Vagina (tissue), 2 donors: ENCODE measurements at regions not wholly inside any gene's neighbourhood (a gene's known extent, or its start where the extent isn't known, plus 50 kb on each side); places are given as distances from the start of the nearest gene placed in this dataset.
"Not testable (repeated sequence)": the region's sequence is repeated elsewhere in the genome, so short reads cannot be mapped to it uniquely, and the experiment has no call there.

ENCODE experiments used
- DNase-seq, 2 donors: peaks; one replicate each; pipeline ENCODE4 v3.0.0-alpha.2; 2017; ENCODE audit errors: extremely low spot score in 2 of 2
- H3K27ac ChIP-seq: fragments of 200-600 bp; sonication (generic); one replicate; pipeline ENCODE4 v1.5.1; 2019
- H3K27me3 ChIP-seq: fragments of 200-600 bp; sonication (generic); one replicate; pipeline ENCODE4 v1.5.1; 2019
- H3K36me3 ChIP-seq, 2 donors: fragments of 200-600 bp; sonication (generic); one replicate each; pipeline ENCODE4 v1.5.1; 2017 to 2019
- H3K4me1 ChIP-seq: fragments of 200-600 bp; sonication (generic); one replicate; pipeline ENCODE4 v1.5.1; 2019
- H3K4me3 ChIP-seq, 2 donors: fragments of 200-600 bp; sonication (generic); 1 replicate in 1 of 2; 2 replicates in 1 of 2; pipeline ENCODE4 v1.5.1; 2016 to 2019
- H3K9me3 ChIP-seq: fragments of 200-600 bp; sonication (generic); one replicate; pipeline ENCODE4 v1.5.1; 2019
- POLR2A ChIP-seq, 2 donors: fragments of 450-650 bp; IDR thresholded peaks; one replicate each; pipeline ENCODE4 v1.6.1; 2017; ENCODE audit warnings: antibody characterized with exemption in 2 of 2, mild to moderate bottlenecking in 2 of 2, moderate library complexity in 2 of 2
- POLR2AphosphoS5 ChIP-seq, 2 donors: sonication (generic); formaldehyde crosslinking; IDR thresholded peaks; one replicate each; pipeline ENCODE4 v1.9.0; 2017; ENCODE audit warnings: antibody characterized with exemption in 2 of 2, mild to moderate bottlenecking in 2 of 2, low read depth in 1 of 2; ENCODE audit not compliant: insufficient read depth in 1 of 2
- intact Hi-C: fragments of 100-400 bp; cut with DNase I; formaldehyde crosslinking; loops from one replicate; pipeline ENCODE4 v1.15.1; 2023
- TF ChIP-seq, protein P1 (sequence below), 3 experiments: fragments of 450-650 bp in 2 of 3; fragments of 200-600 bp in 1 of 3; sonication (generic) in 1 of 3; IDR thresholded peaks; one replicate each; pipeline ENCODE4 v1.5.1; 2017 to 2019; ENCODE audit warnings: antibody characterized with exemption in 3 of 3, mild to moderate bottlenecking in 2 of 3, moderate library complexity in 2 of 3

DNA sequence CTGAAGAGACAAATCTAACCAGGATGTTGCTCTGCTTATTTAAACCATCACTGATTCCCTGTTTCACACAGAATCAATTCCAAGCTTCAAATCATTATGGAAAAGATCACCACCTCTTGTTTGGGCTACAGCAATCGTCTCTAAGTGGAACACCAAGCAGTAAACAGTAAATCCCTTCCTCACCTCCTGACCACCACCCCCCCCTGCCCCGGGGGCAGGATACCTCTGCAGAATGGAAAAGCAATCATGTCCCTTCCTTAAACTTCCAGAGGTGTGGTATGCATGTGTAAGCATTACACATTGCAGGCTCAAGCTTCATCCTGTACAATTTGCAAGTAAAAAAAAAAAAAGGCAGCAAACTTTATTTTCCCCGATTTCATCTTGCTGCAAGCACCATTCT lies 373.8 kb downstream of the NPIPA8 start:
- Histone ChIP-seq H3K27ac (no peak overlapping the region), H3K9me3 (no peaks in the 10 kb centered on the region), H3K36me3 (no peaks in the 10 kb centered on the region), H3K4me3 (no peak overlapping the region), H3K27me3 (no peaks in the 10 kb centered on the region), H3K4me1 (no peaks in the 10 kb centered on the region)
- DNase-seq, result no peak
- TF ChIP-seq POLR2AphosphoS5 (IDR thresholded peaks at IDR 0.05; ENCODE audit: insufficient read depth in 1 of 2, low read depth in 1 of 2) (no peak), POLR2A (IDR thresholded peaks at IDR 0.05) (no peak)
- TF ChIP-seq, protein P1, sequence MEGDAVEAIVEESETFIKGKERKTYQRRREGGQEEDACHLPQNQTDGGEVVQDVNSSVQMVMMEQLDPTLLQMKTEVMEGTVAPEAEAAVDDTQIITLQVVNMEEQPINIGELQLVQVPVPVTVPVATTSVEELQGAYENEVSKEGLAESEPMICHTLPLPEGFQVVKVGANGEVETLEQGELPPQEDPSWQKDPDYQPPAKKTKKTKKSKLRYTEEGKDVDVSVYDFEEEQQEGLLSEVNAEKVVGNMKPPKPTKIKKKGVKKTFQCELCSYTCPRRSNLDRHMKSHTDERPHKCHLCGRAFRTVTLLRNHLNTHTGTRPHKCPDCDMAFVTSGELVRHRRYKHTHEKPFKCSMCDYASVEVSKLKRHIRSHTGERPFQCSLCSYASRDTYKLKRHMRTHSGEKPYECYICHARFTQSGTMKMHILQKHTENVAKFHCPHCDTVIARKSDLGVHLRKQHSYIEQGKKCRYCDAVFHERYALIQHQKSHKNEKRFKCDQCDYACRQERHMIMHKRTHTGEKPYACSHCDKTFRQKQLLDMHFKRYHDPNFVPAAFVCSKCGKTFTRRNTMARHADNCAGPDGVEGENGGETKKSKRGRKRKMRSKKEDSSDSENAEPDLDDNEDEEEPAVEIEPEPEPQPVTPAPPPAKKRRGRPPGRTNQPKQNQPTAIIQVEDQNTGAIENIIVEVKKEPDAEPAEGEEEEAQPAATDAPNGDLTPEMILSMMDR (IDR thresholded peaks at IDR 0.05), result no peak
- intact Hi-C loops, result no loop called here

DNA sequence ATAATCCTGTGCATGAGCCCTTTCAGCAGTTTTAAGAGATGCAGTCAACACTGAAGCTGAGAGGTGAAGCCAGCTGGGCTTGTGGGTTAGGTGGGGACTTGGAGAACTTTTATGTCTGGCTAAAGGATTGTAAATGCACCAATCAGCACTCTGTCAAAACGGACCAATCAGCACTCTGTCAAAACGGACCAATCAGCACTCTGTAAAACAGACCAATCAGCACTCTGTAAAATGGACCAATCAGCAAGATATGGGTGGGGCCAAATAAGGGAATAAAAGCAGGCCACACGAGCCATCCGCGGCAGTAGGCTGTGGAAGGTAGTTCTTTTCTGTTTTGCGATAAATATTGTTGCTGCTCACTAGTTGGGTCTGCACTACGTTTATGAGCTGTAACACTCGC lies 374.7 kb downstream of the NPIPA8 start:
- DNase-seq, H3K4me3 ChIP-seq, H3K4me1 ChIP-seq, H3K9me3 ChIP-seq, intact Hi-C loops, H3K27me3 ChIP-seq, H3K27ac ChIP-seq, H3K36me3 ChIP-seq: not testable (repeated sequence)

DNA sequence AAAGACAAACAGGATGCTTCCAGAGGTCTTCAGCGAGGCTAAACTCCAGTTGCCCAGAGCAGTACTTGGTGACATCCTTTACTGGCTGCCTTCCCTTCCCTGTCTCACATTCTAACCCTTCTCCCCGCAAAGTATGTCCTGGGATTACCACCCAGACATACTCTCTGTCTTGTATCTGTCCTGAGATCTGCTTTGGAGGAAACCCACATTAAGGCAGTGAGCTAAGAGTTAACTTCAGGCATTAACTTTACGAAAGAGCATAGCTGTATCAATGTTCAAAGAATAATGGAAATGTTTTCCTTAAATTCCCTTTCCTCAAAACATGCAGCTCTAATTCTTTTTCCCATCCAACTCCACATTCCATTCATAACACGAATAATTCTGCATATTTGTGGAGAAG lies 385.2 kb downstream of the NPIPA8 start:
- Histone ChIP-seq H3K36me3 (no peaks in the 10 kb centered on the region), H3K27me3 (no peaks in the 10 kb centered on the region), H3K9me3 (no peaks in the 10 kb centered on the region), H3K27ac (no peak overlapping the region), H3K4me1 (no peaks in the 10 kb centered on the region), H3K4me3 (no peak overlapping the region)
- TF ChIP-seq POLR2AphosphoS5 (IDR thresholded peaks at IDR 0.05; ENCODE audit: insufficient read depth in 1 of 2, low read depth in 1 of 2) (no peak), POLR2A (IDR thresholded peaks at IDR 0.05) (no peak)
- TF ChIP-seq, protein P1 (IDR thresholded peaks at IDR 0.05), result no peak
- intact Hi-C loops, result no loop called here
- DNase-seq, result no peak

DNA sequence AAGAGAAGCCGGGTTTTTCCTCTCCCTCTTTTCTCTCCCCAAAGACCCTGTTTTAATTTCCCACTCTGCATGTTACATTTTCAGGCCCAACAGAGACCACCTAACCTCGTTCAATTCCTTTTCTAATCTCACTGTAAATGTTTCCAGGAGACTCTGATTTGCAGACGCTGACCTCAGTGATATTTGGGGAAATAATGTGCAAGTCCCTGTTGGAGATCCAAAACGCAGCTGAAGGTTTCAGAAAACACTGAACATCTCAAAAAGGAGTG lies 386.6 kb downstream of the NPIPA8 start:
- H3K4me1 ChIP-seq, result no peaks in the 10 kb centered on the region
- no peaks in the 10 kb centered on the region for H3K9me3 ChIP-seq
- no peak overlapping the region for H3K27ac ChIP-seq
- no peaks in the 10 kb centered on the region for H3K27me3 ChIP-seq
- TF ChIP-seq POLR2A (IDR thresholded peaks at IDR 0.05), result no peak
- TF ChIP-seq, protein P1 (IDR thresholded peaks at IDR 0.05), result no peak
- TF ChIP-seq POLR2AphosphoS5 (IDR thresholded peaks at IDR 0.05; ENCODE audit: insufficient read depth in 1 of 2, low read depth in 1 of 2), result no peak
- no peak overlapping the region for H3K4me3 ChIP-seq
- no peaks in the 10 kb centered on the region for H3K36me3 ChIP-seq
- no peak for DNase-seq
- intact Hi-C loops, result no loop called here

DNA sequence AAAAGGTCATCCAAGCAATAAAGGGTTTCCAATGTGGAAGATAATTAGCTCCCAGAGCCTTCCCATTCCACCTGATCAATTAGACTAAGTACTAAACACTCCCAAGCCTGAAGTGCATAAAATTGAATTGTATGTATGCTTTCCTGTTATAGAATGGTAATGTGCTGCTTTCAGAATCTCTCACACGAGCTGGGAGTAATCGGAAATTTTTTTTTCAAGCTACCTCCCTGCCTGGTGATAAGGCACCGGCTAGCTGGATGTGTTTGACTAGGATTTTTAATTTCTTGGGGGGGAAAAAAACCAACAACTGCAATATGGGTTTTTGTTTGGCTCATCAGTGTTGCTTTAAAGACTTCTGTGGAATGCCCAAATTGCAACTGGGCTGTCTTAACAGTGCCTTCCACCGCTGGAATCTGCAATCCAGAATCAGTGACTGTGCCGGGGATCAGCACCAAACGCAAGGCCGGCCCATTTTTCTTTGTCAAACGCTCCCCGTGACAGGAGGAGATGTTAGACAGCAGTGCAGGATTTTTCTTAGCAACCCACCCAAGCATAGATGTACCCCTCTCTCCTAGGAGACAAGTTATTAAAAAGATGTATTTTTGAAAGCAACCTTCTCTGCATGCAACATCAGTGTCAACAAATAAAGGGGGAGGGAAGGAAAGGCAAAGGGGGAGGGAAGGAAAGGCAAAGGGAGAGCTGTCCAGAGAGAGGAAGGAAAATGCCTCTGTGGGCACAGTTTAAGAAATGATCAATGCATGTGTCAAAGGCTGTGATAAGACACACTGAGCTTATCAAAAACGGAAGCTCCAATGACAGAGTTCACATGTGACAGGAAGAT lies 387.2 kb downstream of the NPIPA8 start:
- no peaks in the 10 kb centered on the region for H3K36me3 ChIP-seq
- H3K27ac ChIP-seq, result no peak overlapping the region
- H3K4me1 ChIP-seq, result no peaks in the 10 kb centered on the region
- H3K4me3 ChIP-seq, result no peak overlapping the region
- intact Hi-C loops, result no loop called here
- TF ChIP-seq POLR2A (IDR thresholded peaks at IDR 0.05), result no peak
- TF ChIP-seq POLR2AphosphoS5 (IDR thresholded peaks at IDR 0.05; ENCODE audit: insufficient read depth in 1 of 2, low read depth in 1 of 2), result no peak
- TF ChIP-seq, protein P1 (IDR thresholded peaks at IDR 0.05), result no peak
- H3K27me3 ChIP-seq, result no peaks in the 10 kb centered on the region
- DNase-seq, result no peak
- H3K9me3 ChIP-seq, result no peaks in the 10 kb centered on the region
